ENCODE measurements at regions not wholly inside any gene's neighbourhood (a gene's known extent, or its start where the extent isn't known, plus 50 kb on each side); places are given as distances from the start of the nearest gene placed in this dataset.

- H3K27me3 Mint-ChIP-seq (ENCODE audit: unreplicated experiment): no peaks in the 10 kb centered on the region
- H3K36me3 Mint-ChIP-seq (ENCODE audit: low read depth, unreplicated experiment): no peaks in the 10 kb centered on the region
- H3K4me1 Mint-ChIP-seq (ENCODE audit: unreplicated experiment): no peaks in the 10 kb centered on the region
- H3K9me3 Mint-ChIP-seq (ENCODE audit: unreplicated experiment): no peaks in the 10 kb centered on the region
- no peak for TF ChIP-seq CTCF (IDR thresholded peaks at IDR 0.05; ENCODE audit: unreplicated experiment)
- H3K27ac Mint-ChIP-seq (ENCODE audit: unreplicated experiment): no peak overlapping the region
- H3K4me3 Mint-ChIP-seq (ENCODE audit: unreplicated experiment): no peak overlapping the region
- DNase-seq (ENCODE audit: low spot score): no peak
Observed at GRCh38 chr9:105846825-105847224, 152.5 kb downstream of the TMEM38B start.

- Mint-ChIP-seq H3K4me3 (ENCODE audit: unreplicated experiment) (no peak overlapping the region), H3K36me3 (ENCODE audit: low read depth, unreplicated experiment) (no peaks in the 10 kb centered on the region), H3K9me3 (ENCODE audit: unreplicated experiment) (no peaks in the 10 kb centered on the region), H3K27ac (ENCODE audit: unreplicated experiment) (no peak overlapping the region), H3K4me1 (ENCODE audit: unreplicated experiment) (no peaks in the 10 kb centered on the region), H3K27me3 (ENCODE audit: unreplicated experiment) (no peaks in the 10 kb centered on the region)
- no peak for TF ChIP-seq CTCF (IDR thresholded peaks at IDR 0.05; ENCODE audit: unreplicated experiment)
- no peak for DNase-seq (ENCODE audit: low spot score)
Observed at GRCh38 chr9:105850852-105851500, 156.6 kb downstream of the TMEM38B start.

- no peaks in the 10 kb centered on the region for H3K27me3 Mint-ChIP-seq (ENCODE audit: unreplicated experiment)
- TF ChIP-seq CTCF (IDR thresholded peaks at IDR 0.05; ENCODE audit: unreplicated experiment): no peak
- peaks cover 9% of the 10 kb centered on the region for H3K4me1 Mint-ChIP-seq (ENCODE audit: unreplicated experiment)
- no peaks in the 10 kb centered on the region for H3K9me3 Mint-ChIP-seq (ENCODE audit: unreplicated experiment)
- no peak for DNase-seq (ENCODE audit: low spot score)
- no peak overlapping the region for H3K27ac Mint-ChIP-seq (ENCODE audit: unreplicated experiment)
- H3K4me3 Mint-ChIP-seq (ENCODE audit: unreplicated experiment): no peak overlapping the region
- no peaks in the 10 kb centered on the region for H3K36me3 Mint-ChIP-seq (ENCODE audit: low read depth, unreplicated experiment)
Observed at GRCh38 chr9:105854026-105854782, 159.9 kb downstream of the TMEM38B start.

GRCh38 chr9:105854783-105855724, 160.7 kb downstream of the TMEM38B start:
- no peaks in the 10 kb centered on the region for H3K9me3 Mint-ChIP-seq (ENCODE audit: unreplicated experiment)
- no peak overlapping the region for H3K27ac Mint-ChIP-seq (ENCODE audit: unreplicated experiment)

More at GRCh38 chr9:105854783-105855724, 160.7 kb downstream of the TMEM38B start:
- Mint-ChIP-seq H3K4me1 (ENCODE audit: unreplicated experiment) (peaks cover 9% of the 10 kb centered on the region), H3K36me3 (ENCODE audit: low read depth, unreplicated experiment) (no peaks in the 10 kb centered on the region), H3K4me3 (ENCODE audit: unreplicated experiment) (no peak overlapping the region), H3K27me3 (ENCODE audit: unreplicated experiment) (no peaks in the 10 kb centered on the region)
- no peak for TF ChIP-seq CTCF (IDR thresholded peaks at IDR 0.05; ENCODE audit: unreplicated experiment)
- DNase-seq (ENCODE audit: low spot score): no peak
